Stomach smooth muscle (tissue), 2 donors: ENCODE measurements at regions not wholly inside any gene's neighbourhood (a gene's known extent, or its start where the extent isn't known, plus 50 kb on each side); places are given as distances from the start of the nearest gene placed in this dataset.

Source experiments
- H3K27ac ChIP-seq: one replicate; pipeline ENCODE4 v1.7.0; 2013; ENCODE audit warnings: mild to moderate bottlenecking, low read length, inconsistent platforms
- H3K27me3 ChIP-seq, 2 donors: one replicate each; pipeline ENCODE4 v1.7.0; 2013; ENCODE audit warnings: low read length in 2 of 2; ENCODE audit not compliant: insufficient read depth in 2 of 2, control insufficient read depth in 1 of 2
- H3K36me3 ChIP-seq, 2 donors: one replicate each; pipeline ENCODE4 v1.7.0; 2013; ENCODE audit warnings: low read length in 2 of 2; ENCODE audit not compliant: control insufficient read depth in 2 of 2, insufficient read depth in 2 of 2
- H3K4me1 ChIP-seq: one replicate; pipeline ENCODE4 v1.7.0; 2013; ENCODE audit warnings: low read length; ENCODE audit not compliant: control insufficient read depth, insufficient read depth
- H3K4me3 ChIP-seq, 2 donors: one replicate each; pipeline ENCODE4 v1.7.0; 2013; ENCODE audit warnings: low read length in 2 of 2
- H3K9ac ChIP-seq, 2 donors: one replicate each; pipeline ENCODE4 v1.7.0; 2013; ENCODE audit warnings: low read length in 2 of 2, mild to moderate bottlenecking in 1 of 2
- H3K9me3 ChIP-seq, 2 donors: one replicate each; pipeline ENCODE4 v1.7.0; 2013; ENCODE audit warnings: low read length in 2 of 2; ENCODE audit not compliant: control insufficient read depth in 2 of 2
- donor health status: healthy.
- donor health status: Pancreatic carcinoma.

DNA sequence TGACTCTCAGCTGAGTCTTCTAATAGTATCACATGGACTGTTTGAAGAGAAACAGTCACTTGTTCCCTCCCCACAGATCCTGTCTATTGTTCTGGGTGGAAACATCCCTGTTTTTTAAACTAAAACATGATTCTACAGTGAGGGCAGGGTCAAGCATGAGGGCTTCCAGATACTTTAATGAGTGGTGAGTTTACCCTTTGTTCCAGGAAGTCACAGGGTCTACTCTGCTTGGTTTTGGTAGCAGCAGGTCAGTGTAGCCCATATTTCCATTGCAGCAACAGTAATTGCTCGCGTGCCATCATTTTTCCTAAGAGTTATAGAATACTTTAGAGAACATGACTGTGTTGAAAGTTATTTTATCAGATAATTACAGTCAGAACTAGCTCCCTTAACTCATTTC lies 87.4 kb downstream of the ZNF732 start:
- Histone ChIP-seq H3K36me3 (no peaks in the 10 kb centered on the region), H3K9ac (no peak overlapping the region), H3K9me3 (no peaks in the 10 kb centered on the region), H3K27ac (no peak overlapping the region), H3K27me3 (no peaks in the 10 kb centered on the region), H3K4me1 (peaks cover 8% of the 10 kb centered on the region), H3K4me3 (no peak overlapping the region)

DNA sequence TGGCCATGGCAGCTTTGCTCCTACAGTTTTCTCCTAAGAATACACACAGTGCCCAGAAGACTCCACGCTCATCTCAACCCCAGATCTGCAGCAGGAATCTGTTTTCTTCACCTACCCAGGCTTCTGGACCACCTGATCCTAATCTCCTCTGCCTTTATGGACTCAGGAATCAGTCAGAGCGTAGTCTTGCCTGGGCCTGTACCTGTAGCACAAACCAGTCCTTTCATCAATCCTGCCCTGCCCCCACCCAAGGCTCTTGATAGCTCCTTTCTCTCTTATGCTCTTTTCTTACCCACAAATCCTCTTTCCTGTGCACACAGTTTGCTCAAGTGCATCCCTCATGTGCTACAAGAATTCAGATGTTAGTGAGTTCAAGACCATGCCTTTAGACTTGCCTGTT lies 89.7 kb downstream of the ZNF718 start:
- Histone ChIP-seq H3K36me3 (no peaks in the 10 kb centered on the region), H3K9ac (no peak overlapping the region), H3K4me1 (peaks cover 11% of the 10 kb centered on the region), H3K27me3 (no peaks in the 10 kb centered on the region), H3K9me3 (no peaks in the 10 kb centered on the region), H3K4me3 (peak overlapping the region in 1 of 2 donors; percentile 85), H3K27ac (no peak overlapping the region)
